H1 (cell line): ENCODE measurements at regions not wholly inside any gene's neighbourhood (a gene's known extent, or its start where the extent isn't known, plus 50 kb on each side); places are given as distances from the start of the nearest gene placed in this dataset.

Experiments
- CTCF ChIA-PET: fragments of 300-600 bp; sonication (Branson Sonifier 250); formaldehyde crosslinking; loops from one replicate; lab custom pipeline; 2021; ENCODE audit not compliant: partially characterized antibody; lab: Charles Lee
- POLR2A ChIA-PET: fragments of 300-600 bp; sonication (Branson Sonifier 250); formaldehyde crosslinking; loops from one replicate; lab custom pipeline; 2021; ENCODE audit warnings: inconsistent platforms; ENCODE audit not compliant: partially characterized antibody; lab: Charles Lee
- DNase-seq, 2 experiments: peaks; one replicate each; pipeline versions ENCODE4 v3.0.0 to v3.0.0-alpha.2; 2010 to 2022; ENCODE audit warnings: low spot score in 2 of 2, low read depth in 1 of 2, mixed read lengths in 1 of 2
- FAIRE-seq: peaks from 2 replicates; lab custom pipeline; 2011; peaks lifted over from hg19 to GRCh38; lab: Jason Lieb, UNC
- H2AFZ ChIP-seq: 2 replicates; pipeline ENCODE4 v1.8.1; 2012; ENCODE audit warnings: low read length, inconsistent platforms
- H2AK5ac ChIP-seq: 2 replicates; pipeline ENCODE4 v1.6.1; 2013; ENCODE audit warnings: low read depth, low read length
- H2BK120ac ChIP-seq: replicated peaks from 2 replicates; pipeline ENCODE3; 2013; ENCODE audit warnings: low read depth, low read length, inconsistent platforms
- H2BK12ac ChIP-seq: 2 replicates; pipeline ENCODE4 v1.6.1; 2013; ENCODE audit warnings: low read depth, low read length
- H2BK15ac ChIP-seq: 2 replicates; pipeline ENCODE4 v1.6.1; 2013; ENCODE audit warnings: low read length
- H2BK20ac ChIP-seq: 2 replicates; pipeline ENCODE4 v1.6.1; 2013; ENCODE audit warnings: low read length
- H2BK5ac ChIP-seq: 2 replicates; pipeline ENCODE4 v1.6.1; 2013; ENCODE audit warnings: low read depth, low read length
- H3K14ac ChIP-seq: 2 replicates; pipeline ENCODE4 v1.6.1; 2013; ENCODE audit warnings: inconsistent platforms; ENCODE audit not compliant: insufficient read length
- H3K18ac ChIP-seq: 2 replicates; pipeline ENCODE4 v1.6.1; 2013; ENCODE audit warnings: low read length; ENCODE audit errors: extremely low read depth
- H3K23ac ChIP-seq: 2 replicates; pipeline ENCODE4 v1.6.1; 2013; ENCODE audit warnings: inconsistent platforms; ENCODE audit not compliant: insufficient read length
- H3K23me2 ChIP-seq: 2 replicates; pipeline ENCODE4 v1.6.1; 2013; ENCODE audit warnings: low read depth, low read length
- H3K27ac ChIP-seq: 2 replicates; pipeline ENCODE4 v1.6.1; 2011; ENCODE audit warnings: low read depth, low read length, inconsistent platforms
- H3K27me3 ChIP-seq, 4 experiments: replicated peaks in 1 of 4; 1 replicate in 1 of 4; 2 replicates in 3 of 4; pipeline versions ENCODE4 v1.6.1 to v1.8.1; 2011 to 2013; ENCODE audit warnings: low read length in 3 of 4, mild to moderate bottlenecking in 3 of 4, inconsistent platforms in 2 of 4, mixed read lengths in 2 of 4, moderate library complexity in 1 of 4; ENCODE audit not compliant: control insufficient read depth in 3 of 4, insufficient read depth in 3 of 4; ENCODE audit errors: extremely low read depth in 1 of 4
- H3K36me3 ChIP-seq, 4 experiments: 2 replicates each; pipeline versions ENCODE4 v1.6.1 to v1.8.1; 2011 to 2013; ENCODE audit warnings: mild to moderate bottlenecking in 4 of 4, low read length in 3 of 4, moderate library complexity in 2 of 4, control low read depth in 1 of 4, inconsistent platforms in 1 of 4; ENCODE audit not compliant: insufficient read depth in 4 of 4, control insufficient read depth in 2 of 4
- H3K4ac ChIP-seq: replicated peaks from 2 replicates; pipeline ENCODE3; 2013; ENCODE audit warnings: low read length, low read depth, mixed read lengths, inconsistent platforms; ENCODE audit not compliant: insufficient read length
- H3K4me1 ChIP-seq, 4 experiments: replicated peaks in 1 of 4; 1 replicate in 1 of 4; 2 replicates in 3 of 4; pipeline versions ENCODE4 v1.6.1 to v1.8.1; 2011 to 2013; ENCODE audit warnings: low read length in 3 of 4, inconsistent platforms in 2 of 4, mixed read lengths in 1 of 4; ENCODE audit not compliant: insufficient read depth in 4 of 4, control insufficient read depth in 3 of 4
- H3K4me2 ChIP-seq, 2 experiments: 2 replicates each; pipeline versions ENCODE4 v1.6.1 to v1.8.1; 2011 to 2013; ENCODE audit warnings: low read depth in 2 of 2, low read length in 2 of 2, control low read depth in 1 of 2, inconsistent platforms in 1 of 2, mild to moderate bottlenecking in 1 of 2; ENCODE audit not compliant: insufficient read depth in 1 of 2
- H3K4me3 ChIP-seq, 4 experiments: fragments of 200-600, 300-600 bp in 1 of 4; sonication (generic), shearing (Covaris generic), sonication (Bioruptor Twin) in 1 of 4; 2 replicates each; pipeline versions ENCODE4 v1.5.1 to v1.8.1; 2011 to 2016; ENCODE audit warnings: low read length in 4 of 4, low read depth in 3 of 4, control low read depth in 2 of 4, inconsistent platforms in 2 of 4, mild to moderate bottlenecking in 2 of 4, mixed read lengths in 1 of 4, moderate library complexity in 1 of 4; ENCODE audit not compliant: insufficient read depth in 2 of 4; ENCODE audit errors: extremely low read depth in 1 of 4
- H3K56ac ChIP-seq: replicated peaks from 2 replicates; pipeline ENCODE3; 2013; ENCODE audit warnings: low read depth, mild to moderate bottlenecking, mixed read lengths, low read length, inconsistent platforms; ENCODE audit not compliant: insufficient read length
- H3K79me1 ChIP-seq: 2 replicates; pipeline ENCODE4 v1.6.1; 2013; ENCODE audit warnings: low read depth, low read length, control low read depth
- H3K79me2 ChIP-seq, 2 experiments: 2 replicates each; pipeline versions ENCODE4 v1.6.1 to v1.8.1; 2012 to 2013; ENCODE audit warnings: low read length in 2 of 2, mild to moderate bottlenecking in 2 of 2, inconsistent platforms in 1 of 2; ENCODE audit not compliant: insufficient read depth in 2 of 2, control insufficient read depth in 1 of 2
- H3K9ac ChIP-seq, 4 experiments: replicated peaks in 1 of 4; 1 replicate in 1 of 4; 2 replicates in 3 of 4; pipeline versions ENCODE4 v1.6.1 to v1.8.1; 2011 to 2013; ENCODE audit warnings: low read depth in 3 of 4, low read length in 3 of 4, control low read depth in 2 of 4, mild to moderate bottlenecking in 2 of 4, moderate library complexity in 2 of 4, inconsistent platforms in 1 of 4; ENCODE audit errors: extremely low read depth in 1 of 4
- H3K9me3 ChIP-seq, 2 experiments: 2 replicates each; pipeline versions ENCODE4 v1.6.1 to v1.8.1; 2012 to 2013; ENCODE audit warnings: mild to moderate bottlenecking in 2 of 2, moderate library complexity in 2 of 2, control low read depth in 1 of 2, inconsistent platforms in 1 of 2, low read depth in 1 of 2, low read length in 1 of 2, mixed read lengths in 1 of 2; ENCODE audit not compliant: insufficient read depth in 2 of 2
- H4K20me1 ChIP-seq, 2 experiments: replicated peaks in 1 of 2; 2 replicates each; pipeline versions ENCODE3 to v1.8.1; 2011 to 2013; ENCODE audit warnings: inconsistent platforms in 2 of 2, low read length in 2 of 2, mild to moderate bottlenecking in 1 of 2; ENCODE audit not compliant: insufficient read depth in 2 of 2, control insufficient read depth in 1 of 2
- H4K5ac ChIP-seq: 2 replicates; pipeline ENCODE4 v1.6.1; 2013; ENCODE audit warnings: low read length, low read depth, mixed read lengths, inconsistent platforms; ENCODE audit not compliant: insufficient read length
- H4K8ac ChIP-seq: 2 replicates; pipeline ENCODE4 v1.8.0; 2013; ENCODE audit warnings: mild to moderate bottlenecking, moderate library complexity, low read length, inconsistent platforms; ENCODE audit not compliant: insufficient read depth; ENCODE audit errors: extremely low read depth
- H4K91ac ChIP-seq: replicated peaks from 2 replicates; pipeline ENCODE3; 2013; ENCODE audit warnings: low read length, mixed read lengths, inconsistent platforms; ENCODE audit not compliant: insufficient read length
- BRCA1 ChIP-seq: IDR thresholded peaks from 2 replicates; pipeline ENCODE4 v1.6.1; 2012; ENCODE audit warnings: low read depth, low read length, improper control_type of control experiment
- CHD2 ChIP-seq: IDR thresholded peaks from 2 replicates; pipeline ENCODE4 v1.6.1; 2012; ENCODE audit warnings: low read length, improper control_type of control experiment
- EP300 ChIP-seq, 2 experiments: IDR thresholded peaks; 1 replicate in 1 of 2; 2 replicates in 1 of 2; pipeline ENCODE4 v1.6.1; 2011 to 2012; ENCODE audit warnings: low read depth in 2 of 2, low read length in 2 of 2, mild to moderate bottlenecking in 2 of 2, borderline replicate concordance in 1 of 2, inconsistent platforms in 1 of 2, moderate library complexity in 1 of 2
- EZH2 ChIP-seq: fragments of 200-600 bp; sonication (generic); IDR thresholded peaks from 2 replicates; pipeline ENCODE4 v1.7.1; 2012; ENCODE audit warnings: low read depth, mild to moderate bottlenecking, moderate library complexity, low read length, inconsistent platforms; ENCODE audit not compliant: severe bottlenecking
- JUN ChIP-seq: IDR thresholded peaks from 2 replicates; pipeline ENCODE4 v1.6.1; 2011; ENCODE audit warnings: low read depth, mild to moderate bottlenecking, improper control_type of control experiment, low read length
- KDM4A ChIP-seq: IDR thresholded peaks from one replicate; pipeline ENCODE4 v1.7.1; 2012; ENCODE audit warnings: low read depth, mild to moderate bottlenecking, moderate library complexity, low read length, inconsistent platforms; ENCODE audit not compliant: severe bottlenecking
- RAD21 ChIP-seq, 2 experiments: IDR thresholded peaks in 1 of 2; conservative IDR thresholded peaks in 1 of 2; 2 replicates each; pipeline ENCODE4 v1.6.1; 2011; ENCODE audit warnings: low read depth in 2 of 2, low read length in 2 of 2, improper control_type of control experiment in 1 of 2, inconsistent platforms in 1 of 2, mild to moderate bottlenecking in 1 of 2, moderate library complexity in 1 of 2
- RNF2 ChIP-seq: fragments of 200-900, 300-1000 bp; sonication (generic); IDR thresholded peaks from 2 replicates; pipeline ENCODE4 v1.7.1; 2016; ENCODE audit warnings: borderline replicate concordance, low read depth, mild to moderate bottlenecking, antibody characterized with exemption, low read length; ENCODE audit not compliant: poor library complexity, severe bottlenecking; ENCODE audit errors: missing control alignments
- SIRT6 ChIP-seq: IDR thresholded peaks from one replicate; pipeline ENCODE4 v1.7.1; 2012; ENCODE audit warnings: low read length, inconsistent platforms
- TAF1 ChIP-seq: IDR thresholded peaks from 2 replicates; pipeline ENCODE4 v1.6.1; 2011; ENCODE audit warnings: mild to moderate bottlenecking, low read depth, low read length
- TCF12 ChIP-seq: IDR thresholded peaks from 2 replicates; pipeline ENCODE4 v1.6.1; 2011; ENCODE audit warnings: low read depth, mild to moderate bottlenecking, low read length
- USF2 ChIP-seq: IDR thresholded peaks from 2 replicates; pipeline ENCODE4 v1.6.1; 2011; ENCODE audit warnings: low read length, improper control_type of control experiment
- WGBS, 2 experiments: shearing (Covaris generic) in 1 of 2; methylation state at CpG; one replicate each; pipeline versions ENCODE4 v1.1.6 to v1.1.7; 2013 to 2015; ENCODE audit warnings: low lambda C conversion rate in 2 of 2, mixed read lengths in 2 of 2, inconsistent platforms in 1 of 2, low coverage in 1 of 2, missing lambda C conversion rate in 1 of 2; ENCODE audit not compliant: insufficient replicate concordance in 2 of 2, insufficient coverage in 1 of 2, insufficient read length in 1 of 2; ENCODE audit errors: extremely low coverage in 1 of 2, missing lambda C conversion rate in 1 of 2; 5-methylcytosine and 5-hydroxymethylcytosine counted together

- Histone ChIP-seq H2BK12ac (no peak overlapping the region), H2BK15ac (no peak overlapping the region), H3K4me2 (no peak overlapping the region), H3K4ac (no peak overlapping the region), H2BK120ac (no peak overlapping the region), H2BK20ac (no peak overlapping the region), H3K79me1 (no peaks in the 10 kb centered on the region), H4K5ac (no peak overlapping the region), H2AFZ (no peak overlapping the region), H3K36me3 (no peaks in the 10 kb centered on the region), H3K79me2 (no peaks in the 10 kb centered on the region), H3K4me1 (no peaks in the 10 kb centered on the region), H4K8ac (no peak overlapping the region), H4K20me1 (no peaks in the 10 kb centered on the region), H4K91ac (no peak overlapping the region), H3K27me3 (no peaks in the 10 kb centered on the region), H3K23me2 (no peaks in the 10 kb centered on the region), H3K9me3 (no peaks in the 10 kb centered on the region), H3K14ac (no peak overlapping the region), H2BK5ac (no peak overlapping the region), H3K23ac (no peak overlapping the region), H3K27ac (no peak overlapping the region), H2AK5ac (no peak overlapping the region), H3K9ac (no peak overlapping the region), H3K56ac (no peak overlapping the region), H3K18ac (no peak overlapping the region), H3K4me3 (no peak overlapping the region)
- no peak for DNase-seq
- CTCF ChIA-PET: interaction anchor here (1.1 kb wide), 1 partner anchor 14 kb away, joined by 3 read pairs; no protein-coding TSS in a partner anchor
- FAIRE-seq: no peak
- POLR2A ChIA-PET: no interaction called here
- WGBS, 2 experiments: 86% methylated on average over 1 of the region's 1 CpG; no CpG with 5 or more reads in 1 of the 2 experiments
- TF ChIP-seq RAD21 (IDR thresholded peaks at IDR 0.05 in 1 of 2, conservative IDR thresholded peaks at IDR 0.05 in 1 of 2; ENCODE audit: low read depth in 2 of 2, low read length in 2 of 2): no peak
- TF ChIP-seq EP300 (IDR thresholded peaks at IDR 0.05; ENCODE audit: borderline replicate concordance in 1 of 2, low read depth in 2 of 2, low read length in 2 of 2): no peak
- no peak for TF ChIP-seq TCF12
- TF ChIP-seq EZH2: no peak
- no peak for TF ChIP-seq SIRT6
- no peak for TF ChIP-seq BRCA1
- no peak for TF ChIP-seq RNF2
- no peak for TF ChIP-seq CHD2
- TF ChIP-seq USF2: no peak
- TF ChIP-seq KDM4A: no peak
- no peak for TF ChIP-seq JUN
- no peak for TF ChIP-seq TAF1
Observed at GRCh38 chr11:42114927-42115326, 655.5 kb upstream of the LRRC4C start.
